AG10803 (cell line): ENCODE measurements at regions not wholly inside any gene's neighbourhood (a gene's known extent, or its start where the extent isn't known, plus 50 kb on each side); places are given as distances from the start of the nearest gene placed in this dataset.

ENCODE experiments used
- DNase-seq: peaks from one replicate; pipeline ENCODE4 v3.0.0; 2010; ENCODE audit warnings: low read depth
- H3K4me3 ChIP-seq: 2 replicates; pipeline ENCODE4 v1.5.1; 2011; ENCODE audit warnings: mild to moderate bottlenecking, low read length, control low read depth
- CTCF ChIP-seq: conservative IDR thresholded peaks from 2 replicates; pipeline ENCODE4 v1.5.1; 2011; ENCODE audit warnings: mild to moderate bottlenecking, low read length, control low read depth, inconsistent platforms

- TF ChIP-seq CTCF, result no peak
- DNase-seq, result no peak
- no peak overlapping the region for H3K4me3 ChIP-seq
These were observed 517.4 kb downstream of the TUSC7 start for GRCh38 chr3:117226932-117227331.

GRCh38 chr3:117228466-117228865 lies 518.9 kb downstream of the TUSC7 start:
- no peak for DNase-seq
- H3K4me3 ChIP-seq, result no peak overlapping the region
- no peak for TF ChIP-seq CTCF

- H3K4me3 ChIP-seq, result no peak overlapping the region
- TF ChIP-seq CTCF, result no peak
- DNase-seq, result no peak
These were observed 521.3 kb downstream of the TUSC7 start for GRCh38 chr3:117230924-117231323.

GRCh38 chr3:117234331-117234730 lies 524.8 kb downstream of the TUSC7 start:
- no peak for TF ChIP-seq CTCF
- no peak for DNase-seq
- H3K4me3 ChIP-seq, result no peak overlapping the region

GRCh38 chr3:117235304-117235703 lies 525.7 kb downstream of the TUSC7 start:
- no peak for DNase-seq
- H3K4me3 ChIP-seq, result no peak overlapping the region
- no peak for TF ChIP-seq CTCF

GRCh38 chr3:117238806-117239205 lies 529.2 kb downstream of the TUSC7 start:
- no peak for DNase-seq
- TF ChIP-seq CTCF, result no peak
- no peak overlapping the region for H3K4me3 ChIP-seq

- DNase-seq, result no peak
- H3K4me3 ChIP-seq, result no peak overlapping the region
- no peak for TF ChIP-seq CTCF
These were observed 534.1 kb downstream of the TUSC7 start for GRCh38 chr3:117243657-117244056.
